NCI-H2196 (cell line): ENCODE measurements at regions not wholly inside any gene's neighbourhood (a gene's known extent, or its start where the extent isn't known, plus 50 kb on each side); places are given as distances from the start of the nearest gene placed in this dataset.

ENCODE experiments used
- DNase-seq: peaks from one replicate; lab custom pipeline; 2025; ENCODE audit not compliant: unreplicated experiment; lab: John Stamatoyannopoulos, UW

- DNase-seq: no peak
Measured at GRCh38 chr13:26967119-26968038, 204.2 kb downstream of the USP12 start.

DNA sequence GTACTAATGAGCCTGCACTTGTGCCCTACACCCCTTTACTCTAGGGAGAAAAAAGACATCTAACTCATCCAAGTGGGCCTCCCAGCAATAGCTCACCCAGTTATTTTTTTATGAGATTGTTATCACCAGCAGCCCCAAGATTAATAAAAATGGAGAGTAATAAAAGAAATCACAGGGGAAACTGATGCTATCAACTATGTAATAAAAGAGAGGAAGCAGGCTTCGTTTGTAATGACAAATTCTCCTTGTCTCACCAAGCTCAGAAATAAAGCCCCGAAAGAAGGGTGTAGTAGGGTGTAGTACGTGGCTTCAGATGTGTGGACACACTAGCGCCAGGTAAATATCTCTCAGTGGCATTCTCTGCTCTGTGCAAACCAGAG lies 204.9 kb downstream of the USP12 start:
- DNase-seq: no peak

GRCh38 chr13:26965952-26966700 lies 205.5 kb downstream of the USP12 start:
- DNase-seq: peak; percentile 11

GRCh38 chr13:26964278-26965250 lies 204.0 kb upstream of the GPR12 start:
- no peak for DNase-seq

GRCh38 chr13:26962671-26963070 lies 202.1 kb upstream of the GPR12 start:
- DNase-seq: no peak

- DNase-seq: no peak
Measured at GRCh38 chr13:26961890-26962615, 201.5 kb upstream of the GPR12 start.

DNA sequence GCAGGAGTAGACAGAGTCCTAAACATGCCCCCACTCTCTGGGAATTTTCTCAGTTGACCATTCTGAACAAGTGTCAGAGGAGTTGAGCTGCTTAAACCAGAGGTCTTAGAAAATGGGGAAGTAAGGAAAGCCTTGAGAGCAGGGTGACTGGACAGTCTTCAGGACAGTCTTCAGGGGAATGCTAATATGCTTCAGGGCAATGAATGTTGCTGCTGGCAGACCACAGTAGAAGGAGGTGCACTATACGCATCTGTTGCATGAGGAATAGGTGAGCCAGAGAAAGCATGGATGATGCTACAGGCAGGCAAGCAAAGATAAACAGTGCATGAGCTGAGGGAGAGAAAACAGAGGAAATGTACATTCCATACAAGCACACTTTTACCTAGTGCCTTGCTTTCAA lies 196.6 kb upstream of the GPR12 start:
- no peak for DNase-seq

DNA sequence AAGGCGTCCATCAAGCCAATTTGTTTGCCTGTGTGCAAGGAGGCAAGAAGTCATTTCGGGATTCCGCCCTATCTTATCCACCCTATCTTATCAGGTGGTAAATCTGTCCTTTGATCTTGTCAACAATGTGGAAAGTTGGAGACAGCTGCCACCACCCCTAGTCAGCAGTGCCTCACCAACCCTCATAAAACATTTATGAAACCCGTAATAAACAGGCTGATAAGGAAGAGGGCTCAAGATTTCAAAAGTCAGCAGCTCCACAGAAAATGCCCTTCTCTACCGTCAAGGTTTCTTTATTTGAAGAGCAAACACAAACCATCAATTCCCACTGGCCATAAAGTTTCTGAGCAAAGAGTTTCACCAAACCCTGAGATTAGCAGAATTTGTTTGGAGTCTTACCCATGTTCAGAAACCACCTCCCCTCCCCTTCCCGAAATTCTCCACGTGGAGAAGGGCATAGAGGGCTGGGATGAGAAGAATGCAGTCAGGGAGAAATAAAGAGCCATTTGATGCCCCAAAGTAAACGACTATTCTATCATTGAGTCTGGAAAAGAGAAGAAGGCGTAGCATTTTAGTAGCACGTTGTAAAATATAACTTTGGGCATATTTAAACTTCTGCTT lies 196.0 kb upstream of the GPR12 start:
- DNase-seq: no peak

DNA sequence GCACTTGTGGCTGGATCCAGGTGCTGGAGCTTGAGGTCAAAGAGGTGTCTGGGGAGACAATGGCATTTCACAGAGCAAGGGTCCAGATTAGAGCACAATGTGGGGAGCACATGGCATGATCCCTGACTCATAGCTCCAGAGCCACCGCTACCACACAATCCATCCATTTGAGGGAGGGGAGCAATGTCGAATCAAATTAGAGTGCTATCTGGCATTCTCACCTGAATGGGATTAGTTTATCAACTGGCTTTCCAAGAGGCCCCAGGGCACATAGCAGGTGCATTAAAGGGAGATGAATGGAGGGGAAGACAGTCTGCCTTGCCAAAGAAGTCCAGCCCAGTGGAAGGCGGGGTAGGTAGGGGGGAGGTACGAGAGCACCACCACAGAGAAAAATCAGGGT lies 194.4 kb upstream of the GPR12 start:
- no peak for DNase-seq

- no peak for DNase-seq
Measured at GRCh38 chr13:26953291-26953690, 192.7 kb upstream of the GPR12 start.

- DNase-seq: no peak
Measured at GRCh38 chr13:26952551-26953143, 192.1 kb upstream of the GPR12 start.

- no peak for DNase-seq
Measured at GRCh38 chr13:26951581-26952177, 191.1 kb upstream of the GPR12 start.

GRCh38 chr13:26950968-26951367 lies 190.4 kb upstream of the GPR12 start:
- DNase-seq: no peak

GRCh38 chr13:26950546-26950945 lies 190.0 kb upstream of the GPR12 start:
- DNase-seq: no peak

DNA sequence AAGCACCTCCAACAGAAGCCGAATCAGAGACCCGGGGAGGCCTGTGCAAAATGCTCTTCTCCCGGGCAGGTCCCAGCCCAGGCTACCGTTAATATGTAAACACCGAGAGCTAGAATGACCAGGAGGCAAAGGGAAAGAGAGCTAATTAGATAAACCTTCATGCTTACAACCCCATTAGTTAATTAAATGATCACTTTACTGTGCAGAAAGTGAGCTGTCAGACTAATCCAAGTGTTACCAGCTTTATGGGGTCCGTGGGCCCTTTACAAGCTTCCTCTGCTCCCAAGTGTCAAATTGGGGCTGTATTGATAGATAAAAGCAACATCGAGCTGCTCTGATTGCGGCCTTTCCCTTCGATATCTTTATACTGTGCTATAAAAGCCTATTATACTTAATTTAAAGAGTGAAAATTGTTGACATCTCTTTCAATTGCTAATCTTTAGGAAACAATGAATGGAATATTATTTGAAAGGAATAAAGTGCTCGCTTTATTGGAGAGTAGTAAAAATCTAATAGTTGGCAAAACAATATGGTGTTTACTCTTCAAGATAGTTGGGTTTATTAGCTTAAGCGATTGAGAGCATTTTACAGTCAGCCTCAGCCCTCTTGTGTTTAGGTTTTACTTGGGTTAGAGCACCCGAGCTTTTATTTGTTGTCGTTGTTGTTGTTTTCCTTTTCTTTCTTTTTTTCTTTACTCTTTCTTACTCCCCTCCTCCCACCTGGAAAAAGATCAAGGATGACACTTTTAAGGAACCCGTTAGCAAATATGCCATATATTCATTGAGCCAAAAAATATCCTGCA lies 189.3 kb upstream of the GPR12 start:
- DNase-seq: no peak

DNA sequence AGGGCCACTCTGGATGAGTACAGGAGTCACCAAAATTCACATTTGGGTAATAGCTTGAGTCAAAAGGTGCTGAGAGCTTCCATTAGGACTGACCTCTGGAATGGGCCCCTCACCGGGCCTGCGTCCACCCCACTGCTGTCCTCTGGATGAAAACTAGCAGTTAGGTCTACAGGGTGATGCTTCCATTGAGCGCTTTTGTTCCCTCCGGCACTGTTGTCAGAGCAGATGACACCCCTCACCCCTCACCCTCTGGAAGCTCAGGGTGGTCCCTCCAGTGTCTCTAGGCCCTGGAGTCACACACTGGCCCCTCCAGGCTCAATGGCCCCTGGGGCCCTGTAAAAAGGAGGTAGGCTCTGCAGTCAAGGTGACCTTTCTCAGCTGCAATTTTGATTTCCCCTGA lies 187.8 kb upstream of the GPR12 start:
- no peak for DNase-seq

GRCh38 chr13:26946684-26947343 lies 186.2 kb upstream of the GPR12 start:
- peak; percentile 30 for DNase-seq

GRCh38 chr13:26943748-26944147 lies 183.2 kb upstream of the GPR12 start:
- DNase-seq: no peak
